Body of pancreas (tissue), 4 donors: ENCODE measurements at regions not wholly inside any gene's neighbourhood (a gene's known extent, or its start where the extent isn't known, plus 50 kb on each side); places are given as distances from the start of the nearest gene placed in this dataset.

ENCODE experiments used
- ATAC-seq: fragments of 150-250 bp; one replicate; pipeline ENCODE4 v1.9.1; 2016
- DNase-seq, 4 donors: peaks; one replicate each; pipeline ENCODE4 v3.0.0-alpha.2; 2019
- H3K27ac ChIP-seq, 4 donors: fragments of 200-600 bp; sonication (generic); 1 replicate in 3 of 4; 2 replicates in 1 of 4; pipeline versions ENCODE4 v1.5.1 to v1.6.1; 2016 to 2019; ENCODE audit warnings: mild to moderate bottlenecking in 1 of 4, mixed read lengths in 1 of 4, moderate library complexity in 1 of 4
- H3K27me3 ChIP-seq, 2 donors: fragments of 200-600 bp; sonication (generic); one replicate each; pipeline ENCODE4 v1.6.0; 2016; ENCODE audit warnings: mild to moderate bottlenecking in 1 of 2
- H3K36me3 ChIP-seq, 2 donors: fragments of 200-600 bp; sonication (generic); replicated peaks in 1 of 2; 2 replicates each; pipeline ENCODE4 v1.5.1; 2016; ENCODE audit warnings: low read depth in 2 of 2; ENCODE audit not compliant: insufficient read depth in 1 of 2
- H3K4me1 ChIP-seq: fragments of 200-600 bp; sonication (generic); one replicate; pipeline ENCODE4 v1.6.0; 2016
- H3K4me3 ChIP-seq, 2 donors: fragments of 200-600 bp; sonication (generic); 1 replicate in 1 of 2; 2 replicates in 1 of 2; pipeline ENCODE4 v1.5.1; 2016 to 2019
- H3K9me3 ChIP-seq, 3 donors: fragments of 200-600 bp; sonication (generic); 1 replicate in 2 of 3; 2 replicates in 1 of 3; pipeline ENCODE4 v1.5.1; 2016
- POLR2A ChIP-seq, 3 donors: fragments of 450-650 bp; IDR thresholded peaks; one replicate each; pipeline ENCODE4 v1.6.1; 2016; ENCODE audit warnings: antibody characterized with exemption in 3 of 3, mild to moderate bottlenecking in 2 of 3
- WGBS, 2 donors: methylation state at CpG; one replicate each; pipeline ENCODE4 v1.1.5; 2017; 5-methylcytosine and 5-hydroxymethylcytosine counted together
- intact Hi-C: fragments of 100-400 bp; cut with DNase I; formaldehyde crosslinking; loops from one replicate; pipeline ENCODE4 v1.15.1; 2023
- TF ChIP-seq, protein P1 (sequence below), 7 experiments: fragments of 450-650 bp in 4 of 7; fragments of 200-600 bp in 3 of 7; sonication (generic) in 3 of 7; IDR thresholded peaks; one replicate each; pipeline ENCODE4 v1.5.1; 2016 to 2019; ENCODE audit warnings: antibody characterized with exemption in 7 of 7

DNA sequence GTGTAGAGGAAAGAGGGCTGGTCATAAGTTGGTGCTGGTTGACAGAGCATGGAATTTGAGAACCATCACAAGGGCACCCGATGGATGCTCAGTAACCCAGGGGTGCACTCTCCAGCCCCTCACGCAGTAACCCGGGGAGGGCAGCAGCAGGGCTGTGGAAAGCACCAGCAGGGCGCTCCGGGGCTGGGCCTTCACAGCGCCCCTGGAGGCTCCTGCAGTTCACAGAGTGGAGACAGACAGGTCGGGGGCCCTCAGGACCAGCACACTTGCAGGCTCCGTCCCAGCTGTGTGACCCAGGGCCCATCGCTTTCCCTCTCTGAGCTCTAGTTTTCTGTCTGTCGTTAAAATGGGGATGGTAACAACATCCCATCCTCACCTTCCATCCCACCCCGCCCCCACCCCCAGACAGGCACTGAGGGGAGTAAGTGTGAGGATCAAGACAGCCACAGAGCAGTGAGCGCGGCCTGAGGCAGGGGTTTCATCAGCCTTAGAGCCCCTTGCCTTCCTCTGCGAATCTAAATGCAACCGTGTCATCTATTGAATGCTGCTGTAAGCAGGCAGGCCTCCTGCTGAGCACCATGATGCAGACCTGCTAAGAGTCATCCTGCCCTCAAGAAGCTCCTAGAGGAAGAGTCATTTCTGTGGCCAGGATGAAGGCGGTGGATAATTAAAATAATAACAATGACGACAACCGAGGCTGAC is 90.2 kb upstream of the LINGO1 start:
- Histone ChIP-seq H3K27me3 (no peaks in the 10 kb centered on the region), H3K9me3 (no peaks in the 10 kb centered on the region), H3K36me3 (no peaks in the 10 kb centered on the region), H3K4me3 (no peak overlapping the region), H3K4me1 (no peaks in the 10 kb centered on the region), H3K27ac (no peak overlapping the region)
- no peak for TF ChIP-seq POLR2A (IDR thresholded peaks at IDR 0.05)
- TF ChIP-seq, protein P1, sequence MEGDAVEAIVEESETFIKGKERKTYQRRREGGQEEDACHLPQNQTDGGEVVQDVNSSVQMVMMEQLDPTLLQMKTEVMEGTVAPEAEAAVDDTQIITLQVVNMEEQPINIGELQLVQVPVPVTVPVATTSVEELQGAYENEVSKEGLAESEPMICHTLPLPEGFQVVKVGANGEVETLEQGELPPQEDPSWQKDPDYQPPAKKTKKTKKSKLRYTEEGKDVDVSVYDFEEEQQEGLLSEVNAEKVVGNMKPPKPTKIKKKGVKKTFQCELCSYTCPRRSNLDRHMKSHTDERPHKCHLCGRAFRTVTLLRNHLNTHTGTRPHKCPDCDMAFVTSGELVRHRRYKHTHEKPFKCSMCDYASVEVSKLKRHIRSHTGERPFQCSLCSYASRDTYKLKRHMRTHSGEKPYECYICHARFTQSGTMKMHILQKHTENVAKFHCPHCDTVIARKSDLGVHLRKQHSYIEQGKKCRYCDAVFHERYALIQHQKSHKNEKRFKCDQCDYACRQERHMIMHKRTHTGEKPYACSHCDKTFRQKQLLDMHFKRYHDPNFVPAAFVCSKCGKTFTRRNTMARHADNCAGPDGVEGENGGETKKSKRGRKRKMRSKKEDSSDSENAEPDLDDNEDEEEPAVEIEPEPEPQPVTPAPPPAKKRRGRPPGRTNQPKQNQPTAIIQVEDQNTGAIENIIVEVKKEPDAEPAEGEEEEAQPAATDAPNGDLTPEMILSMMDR (IDR thresholded peaks at IDR 0.05): no peak
- intact Hi-C loops: no loop called here
- no peak for DNase-seq
- ATAC-seq: no peak
- 53 to 68% methylated on average over 11 to 18 of the region's 18 CpGs for WGBS, 2 donors

DNA sequence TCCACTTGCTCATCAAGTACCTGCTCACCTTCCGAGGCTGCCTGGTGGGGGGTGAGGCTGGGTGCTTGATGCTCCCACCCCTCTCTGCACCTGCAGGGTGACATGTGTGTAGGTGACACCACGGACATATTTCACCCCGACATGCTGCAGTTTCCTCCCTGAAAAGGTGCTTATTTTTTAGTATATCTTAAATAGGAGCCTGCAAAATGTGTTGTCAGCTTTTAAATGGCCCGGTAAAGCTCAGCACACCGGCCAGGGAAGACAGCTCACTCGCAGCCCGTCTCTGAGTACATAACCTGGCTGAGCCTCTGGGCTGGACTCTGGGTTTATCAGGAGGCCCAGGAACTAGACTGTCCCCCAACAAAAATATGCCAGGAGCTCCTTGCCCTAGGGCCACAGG is 89.3 kb upstream of the LINGO1 start:
- TF ChIP-seq, protein P1 (IDR thresholded peaks at IDR 0.05): no peak
- TF ChIP-seq POLR2A (IDR thresholded peaks at IDR 0.05): no peak
- Histone ChIP-seq H3K9me3 (no peaks in the 10 kb centered on the region), H3K4me3 (no peak overlapping the region), H3K27me3 (no peaks in the 10 kb centered on the region), H3K36me3 (no peaks in the 10 kb centered on the region), H3K4me1 (no peaks in the 10 kb centered on the region), H3K27ac (no peak overlapping the region)
- 36 to 42% methylated on average over 5 to 7 of the region's 7 CpGs for WGBS, 2 donors
- intact Hi-C loops: no loop called here
- ATAC-seq (no peak), DNase-seq (no peak)

DNA sequence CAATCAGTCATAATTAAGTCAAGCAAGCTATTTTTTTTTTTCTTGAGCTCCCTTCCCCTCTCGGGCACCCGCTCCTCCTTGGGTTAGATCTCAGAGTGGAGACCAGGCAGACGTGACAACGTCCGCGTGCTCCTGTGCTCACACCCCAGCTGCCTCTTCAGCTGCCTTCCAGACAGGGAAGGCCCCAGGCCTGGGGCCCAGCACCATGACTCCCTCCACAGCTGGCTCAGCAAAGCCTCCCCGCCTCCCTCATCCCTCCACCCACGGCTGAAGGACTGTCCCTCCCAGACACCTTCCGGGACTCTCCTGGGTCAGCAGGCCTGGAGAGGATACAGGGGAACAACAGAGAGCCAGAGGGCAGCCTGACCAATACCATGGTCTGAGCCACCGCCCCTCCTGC is 87.9 kb upstream of the LINGO1 start:
- TF ChIP-seq, protein P1 (IDR thresholded peaks at IDR 0.05): no peak
- no peak for TF ChIP-seq POLR2A (IDR thresholded peaks at IDR 0.05)
- ATAC-seq (no peak), DNase-seq (no peak)
- Histone ChIP-seq H3K4me1 (no peaks in the 10 kb centered on the region), H3K36me3 (no peaks in the 10 kb centered on the region), H3K4me3 (no peak overlapping the region), H3K27ac (no peak overlapping the region), H3K27me3 (no peaks in the 10 kb centered on the region), H3K9me3 (no peaks in the 10 kb centered on the region)
- intact Hi-C loops: no loop called here
- WGBS, 2 donors: 65 to 71% methylated on average over 10 of the region's 10 CpGs

DNA sequence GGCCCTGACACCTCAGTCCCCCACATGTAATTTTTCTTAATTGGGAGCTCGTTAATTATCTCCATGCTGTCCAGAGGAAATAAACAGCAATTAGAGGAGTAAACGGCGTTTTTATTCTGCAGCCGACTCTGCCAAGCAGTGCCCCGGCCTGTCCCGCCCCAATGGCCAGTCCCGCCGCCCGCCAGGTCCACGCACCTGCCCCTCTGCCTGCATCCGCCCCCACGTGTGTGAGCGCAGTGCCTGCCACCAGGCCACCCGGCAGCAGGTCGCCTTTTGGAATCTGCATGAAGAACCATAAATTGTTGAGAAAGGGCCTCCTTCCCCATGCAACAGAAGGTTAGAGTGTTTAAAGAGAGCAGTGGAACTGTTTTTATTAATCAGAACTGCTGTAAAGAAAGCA is 87.5 kb upstream of the LINGO1 start:
- no peak overlapping the region for H3K4me3 ChIP-seq
- no peaks in the 10 kb centered on the region for H3K27me3 ChIP-seq
- no peaks in the 10 kb centered on the region for H3K4me1 ChIP-seq
- intact Hi-C loops: no loop called here
- no peak for TF ChIP-seq POLR2A (IDR thresholded peaks at IDR 0.05)
- TF ChIP-seq, protein P1 (IDR thresholded peaks at IDR 0.05): no peak
- DNase-seq (no peak), ATAC-seq (no peak)
- H3K36me3 ChIP-seq: no peaks in the 10 kb centered on the region
- H3K27ac ChIP-seq: no peak overlapping the region
- H3K9me3 ChIP-seq: no peaks in the 10 kb centered on the region
- 50 to 64% methylated on average over 14 of the region's 15 CpGs for whole genome bisulfite sequencing, 2 donors

DNA sequence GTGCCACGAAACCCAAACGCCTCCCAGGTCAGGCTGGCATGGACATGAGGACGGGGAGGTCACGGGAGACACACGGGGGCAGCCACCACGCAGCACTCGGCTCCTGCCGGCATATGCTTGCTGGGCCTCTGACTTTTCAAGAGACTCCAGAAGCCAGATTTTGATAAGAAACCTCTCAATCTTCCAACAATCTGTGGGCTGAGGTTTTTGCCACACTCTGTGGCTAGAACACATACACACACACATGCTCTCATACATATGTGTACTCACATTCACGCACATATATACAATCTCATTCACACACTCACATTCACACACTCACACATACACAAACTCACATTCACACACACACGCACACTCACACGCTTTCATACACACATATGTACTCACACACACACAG is 86.7 kb upstream of the LINGO1 start:
- Histone ChIP-seq H3K4me1 (no peaks in the 10 kb centered on the region), H3K27ac (no peak overlapping the region), H3K9me3 (no peaks in the 10 kb centered on the region), H3K36me3 (no peaks in the 10 kb centered on the region), H3K27me3 (no peaks in the 10 kb centered on the region), H3K4me3 (no peak overlapping the region)
- 66 to 84% methylated on average over 4 of the region's 11 CpGs for WGBS, 2 donors
- no peak for DNase-seq
- TF ChIP-seq POLR2A (IDR thresholded peaks at IDR 0.05): no peak
- intact Hi-C loops: no loop called here
- ATAC-seq: no peak
